ENCODE measurements at regions not wholly inside any gene's neighbourhood (a gene's known extent, or its start where the extent isn't known, plus 50 kb on each side); places are given as distances from the start of the nearest gene placed in this dataset.

- no peak for DNase-seq
These were observed 484.5 kb downstream of the NR2F1-AS1 start for GRCh38 chr5:93096561-93096960.

GRCh38 chr5:93092349-93093105 is 488.5 kb downstream of the NR2F1-AS1 start:
- DNase-seq = no peak

- no peak for DNase-seq
These were observed 490.3 kb downstream of the NR2F1-AS1 start for GRCh38 chr5:93090698-93091097.

GRCh38 chr5:93088592-93089389 is 492.2 kb downstream of the NR2F1-AS1 start:
- no peak for DNase-seq

- DNase-seq = no peak
These were observed 493.7 kb downstream of the NR2F1-AS1 start for GRCh38 chr5:93087326-93087725.

- no peak for DNase-seq
These were observed 498.0 kb downstream of the NR2F1-AS1 start for GRCh38 chr5:93082981-93083380.

GRCh38 chr5:93079046-93079445 is 502.0 kb downstream of the NR2F1-AS1 start:
- no peak for DNase-seq

- DNase-seq = peak; percentile 85
These were observed 502.7 kb downstream of the NR2F1-AS1 start for GRCh38 chr5:93078082-93079038.

- no peak for DNase-seq
These were observed 504.5 kb downstream of the NR2F1-AS1 start for GRCh38 chr5:93076566-93076965.

- DNase-seq = no peak
These were observed 504.9 kb downstream of the NR2F1-AS1 start for GRCh38 chr5:93076096-93076495.

- DNase-seq = no peak
These were observed 507.5 kb downstream of the NR2F1-AS1 start for GRCh38 chr5:93073547-93073946.

GRCh38 chr5:93072831-93073459 is 508.1 kb downstream of the NR2F1-AS1 start:
- no peak for DNase-seq

- no peak for DNase-seq
These were observed 509.3 kb downstream of the NR2F1-AS1 start for GRCh38 chr5:93071710-93072109.

- DNase-seq = no peak
These were observed 510.1 kb downstream of the NR2F1-AS1 start for GRCh38 chr5:93070938-93071337.

- no peak for DNase-seq
These were observed 511.7 kb downstream of the NR2F1-AS1 start for GRCh38 chr5:93069276-93069675.

GRCh38 chr5:93062548-93062947 is 518.5 kb downstream of the NR2F1-AS1 start:
- no peak for DNase-seq

GRCh38 chr5:93058309-93058708 is 522.7 kb downstream of the NR2F1-AS1 start:
- no peak for DNase-seq

- no peak for DNase-seq
These were observed 523.7 kb downstream of the NR2F1-AS1 start for GRCh38 chr5:93057311-93057710.

- DNase-seq = no peak
These were observed 525.0 kb downstream of the NR2F1-AS1 start for GRCh38 chr5:93055971-93056370.

GRCh38 chr5:93055561-93055960 is 525.5 kb downstream of the NR2F1-AS1 start:
- no peak for DNase-seq

GRCh38 chr5:93054424-93055163 is 526.4 kb downstream of the NR2F1-AS1 start:
- DNase-seq = no peak

- no peak for DNase-seq
These were observed 527.2 kb downstream of the NR2F1-AS1 start for GRCh38 chr5:93053825-93054224.

All from islet precursor cell (in vitro differentiated cells).